GM13977 (cell line): ENCODE measurements at regions not wholly inside any gene's neighbourhood (a gene's known extent, or its start where the extent isn't known, plus 50 kb on each side); places are given as distances from the start of the nearest gene placed in this dataset.
A peak's percentile ranks its signal among the peaks of the same experiment; 100 is the strongest.

ENCODE experiments used
- DNase-seq: peaks from one replicate; pipeline ENCODE4 v3.0.0; 2012; ENCODE audit warnings: low spot score
- in situ Hi-C: fragments of 300-500 bp; cut with MboI; formaldehyde crosslinking; loops from one replicate; pipeline ENCODE4 v1.12.0; 2022; ENCODE audit warnings: low sequenced_read_pairs, low pct_unique_long_range_greater_than_20kb, mixed read lengths, inconsistent platforms; ENCODE audit not compliant: unreplicated experiment
- TF ChIP-seq, protein P1 (sequence below): IDR thresholded peaks from 2 replicates; pipeline ENCODE4 v1.5.1; 2012; ENCODE audit warnings: mild to moderate bottlenecking, control low read depth; ENCODE audit not compliant: insufficient read depth; ENCODE audit errors: extremely low read depth, missing control alignments

DNA sequence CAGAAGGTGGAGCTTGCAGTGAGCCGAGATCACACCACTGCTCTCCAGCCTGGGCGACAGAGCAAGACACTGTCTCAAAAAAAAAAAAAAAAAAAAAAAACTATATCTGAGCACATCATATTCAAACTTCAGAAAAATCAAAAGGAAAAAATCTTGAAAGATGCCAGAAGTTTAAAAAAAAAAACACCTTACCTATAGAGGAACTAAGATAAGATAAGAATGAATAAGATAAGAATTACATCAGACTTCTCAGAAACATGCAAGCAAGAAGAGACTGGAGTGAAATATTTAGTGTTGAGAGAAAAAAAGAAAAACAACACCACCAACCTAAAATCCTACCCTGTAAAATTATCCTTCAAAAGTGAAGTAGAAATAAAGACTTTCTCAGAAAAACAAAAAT is 116.8 kb upstream of the ARID1B start:
- no peak for DNase-seq
- in situ Hi-C loops: no loop called here
- TF ChIP-seq, protein P1, sequence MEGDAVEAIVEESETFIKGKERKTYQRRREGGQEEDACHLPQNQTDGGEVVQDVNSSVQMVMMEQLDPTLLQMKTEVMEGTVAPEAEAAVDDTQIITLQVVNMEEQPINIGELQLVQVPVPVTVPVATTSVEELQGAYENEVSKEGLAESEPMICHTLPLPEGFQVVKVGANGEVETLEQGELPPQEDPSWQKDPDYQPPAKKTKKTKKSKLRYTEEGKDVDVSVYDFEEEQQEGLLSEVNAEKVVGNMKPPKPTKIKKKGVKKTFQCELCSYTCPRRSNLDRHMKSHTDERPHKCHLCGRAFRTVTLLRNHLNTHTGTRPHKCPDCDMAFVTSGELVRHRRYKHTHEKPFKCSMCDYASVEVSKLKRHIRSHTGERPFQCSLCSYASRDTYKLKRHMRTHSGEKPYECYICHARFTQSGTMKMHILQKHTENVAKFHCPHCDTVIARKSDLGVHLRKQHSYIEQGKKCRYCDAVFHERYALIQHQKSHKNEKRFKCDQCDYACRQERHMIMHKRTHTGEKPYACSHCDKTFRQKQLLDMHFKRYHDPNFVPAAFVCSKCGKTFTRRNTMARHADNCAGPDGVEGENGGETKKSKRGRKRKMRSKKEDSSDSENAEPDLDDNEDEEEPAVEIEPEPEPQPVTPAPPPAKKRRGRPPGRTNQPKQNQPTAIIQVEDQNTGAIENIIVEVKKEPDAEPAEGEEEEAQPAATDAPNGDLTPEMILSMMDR: no peak

DNA sequence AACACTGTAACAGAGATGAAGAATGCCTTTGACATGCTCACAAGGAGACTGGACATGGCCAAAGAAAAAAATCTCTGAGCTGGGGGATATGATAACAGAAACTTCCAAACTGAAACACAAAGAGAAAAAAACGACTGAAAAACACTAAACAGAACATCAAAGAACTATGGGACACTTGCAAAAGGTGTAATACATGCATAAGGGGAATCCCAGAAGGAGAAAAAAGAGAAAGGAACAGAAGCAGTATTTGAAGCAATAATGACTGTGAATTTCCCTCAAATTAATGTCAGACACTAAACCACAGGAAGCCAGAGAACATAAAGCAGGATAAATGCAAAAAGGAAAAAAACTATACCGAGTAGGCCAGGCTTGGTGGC is 117.4 kb upstream of the ARID1B start:
- in situ Hi-C loops: no loop called here
- TF ChIP-seq, protein P1: no peak
- peak; percentile 43 for DNase-seq

GRCh38 chr6:156658966-156659821 is 118.0 kb upstream of the ARID1B start:
- TF ChIP-seq, protein P1: no peak
- in situ Hi-C loops: no loop called here
- peak; percentile 34 for DNase-seq

DNA sequence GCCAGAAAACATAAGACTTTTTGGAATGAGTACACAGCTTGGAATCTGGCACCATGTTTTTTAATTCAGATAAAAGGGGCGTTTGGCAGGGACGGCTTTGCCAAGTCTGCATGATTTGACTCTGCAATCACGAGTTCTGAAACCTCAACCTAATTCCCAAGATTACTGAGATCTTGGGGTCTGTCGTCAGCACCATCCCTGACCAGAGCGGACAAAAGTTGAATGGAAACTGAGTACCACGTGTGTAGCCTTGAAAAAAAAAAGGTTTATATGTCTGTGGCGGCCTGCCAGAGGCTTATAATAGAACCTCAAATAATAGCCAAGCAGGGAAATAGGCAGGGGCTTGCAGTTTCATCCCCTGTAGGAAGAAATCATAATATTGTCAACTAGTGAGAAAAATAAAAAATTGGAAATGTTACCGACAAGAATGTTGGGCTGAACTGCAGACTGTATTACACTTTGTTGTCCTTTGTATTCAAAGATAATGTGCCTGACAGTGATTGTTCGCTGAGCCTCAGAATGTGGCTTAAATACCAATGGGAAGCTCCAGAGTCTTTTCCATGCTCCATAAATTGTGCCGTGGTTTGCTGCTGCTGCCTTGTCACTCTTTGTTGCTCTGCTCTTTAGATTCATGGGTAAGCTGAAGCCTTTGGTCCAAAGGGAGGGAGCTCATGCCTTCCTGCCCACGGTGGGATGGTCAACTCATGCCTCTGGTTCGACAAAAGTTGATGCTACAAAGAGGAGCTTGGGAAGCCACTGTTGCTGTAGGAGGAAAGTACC is 118.8 kb upstream of the ARID1B start:
- in situ Hi-C loops: no loop called here
- TF ChIP-seq, protein P1: no peak
- DNase-seq: no peak

- no peak for DNase-seq
- TF ChIP-seq, protein P1: no peak
- in situ Hi-C loops: no loop called here
Observed at GRCh38 chr6:156657296-156657695, 119.9 kb upstream of the ARID1B start.

DNA sequence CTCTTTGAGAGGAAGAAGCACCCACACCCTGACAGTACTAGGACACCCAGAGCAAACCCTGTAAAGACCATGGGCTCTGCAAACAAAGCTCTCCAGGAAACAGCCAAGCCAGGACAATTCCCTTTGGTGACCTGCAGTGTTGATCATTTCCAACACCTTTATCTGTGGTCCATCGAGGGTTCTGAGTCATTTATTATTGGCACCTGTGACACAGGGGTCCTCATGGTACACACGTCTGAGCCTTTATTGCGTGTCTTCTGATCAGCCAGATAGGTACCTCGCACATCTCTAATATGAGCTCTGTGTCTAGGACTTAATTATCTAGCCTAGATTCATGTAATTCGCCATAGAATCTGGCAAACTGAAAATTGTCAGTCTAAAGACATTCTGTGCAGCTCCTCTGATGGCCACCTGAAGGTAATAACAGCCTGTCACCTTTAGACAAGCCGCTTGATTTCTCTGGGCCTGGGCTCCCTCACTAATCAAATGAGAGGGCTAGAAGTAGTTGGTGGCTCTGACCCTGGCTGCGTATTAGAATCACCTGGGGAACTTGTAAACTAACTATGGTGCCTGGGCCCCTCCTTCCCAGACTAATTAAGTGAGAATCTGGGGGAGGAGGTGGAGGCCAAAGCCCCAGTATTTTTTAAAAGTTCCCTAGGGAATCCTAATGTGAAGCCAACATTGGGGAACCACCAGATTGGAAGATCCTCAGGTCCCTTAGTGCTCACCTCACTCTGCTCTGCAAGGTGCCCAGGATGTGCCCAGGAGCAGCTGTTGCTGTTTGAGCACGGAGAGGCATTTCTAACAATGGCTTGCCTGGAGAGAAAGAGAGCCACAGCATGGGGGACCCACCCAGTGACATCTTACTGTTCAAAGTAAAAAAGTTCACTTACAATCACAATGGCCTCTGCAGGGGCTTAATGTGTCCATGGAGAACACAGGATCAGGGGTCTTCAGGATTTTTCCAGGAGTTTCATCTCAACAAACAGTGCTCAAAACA is 122.0 kb upstream of the ARID1B start:
- TF ChIP-seq, protein P1: no peak
- in situ Hi-C loops: no loop called here
- no peak for DNase-seq
